ENCODE measurements at regions not wholly inside any gene's neighbourhood (a gene's known extent, or its start where the extent isn't known, plus 50 kb on each side); places are given as distances from the start of the nearest gene placed in this dataset.

GRCh38 chr21:25458484-25458883 is 148.8 kb downstream of the MRPL39 start:
- no TSS peak for BruUV-seq (replicated peaks)
- intact Hi-C loops (cut with micrococcal nuclease), result no loop called here
- Histone ChIP-seq H4K5ac (ENCODE audit: low read depth, low read length) (no peak overlapping the region), H3K56ac (ENCODE audit: extremely low read depth, insufficient read depth, low read length) (no peak overlapping the region), H3K14ac (replicated peaks; ENCODE audit: low read depth, low read length) (no peak overlapping the region), H2AFZ (replicated peaks; ENCODE audit: low read length, poor library complexity) (no peak overlapping the region), H2AK5ac (ENCODE audit: low read depth, low read length) (no peak overlapping the region), H3K4me1 (ENCODE audit: control insufficient read depth, insufficient read depth, low read length) (no peaks in the 10 kb centered on the region), H3K9me1 (ENCODE audit: insufficient read depth, low read length) (no peaks in the 10 kb centered on the region; the same call in 1 of the 2 replicates), H2BK120ac (ENCODE audit: low read depth, low read length) (no peak overlapping the region), H3K23ac (ENCODE audit: low read depth, low read length) (no peak overlapping the region), H2BK5ac (ENCODE audit: low read depth, low read length, poor library complexity, severe bottlenecking) (no peak overlapping the region), H3K4me3 (ENCODE audit: insufficient read depth, low read depth, low read length) (no peak overlapping the region), H3K9me3 (ENCODE audit: control insufficient read depth, insufficient read depth, low read length) (no peaks in the 10 kb centered on the region), H3K79me1 (ENCODE audit: low read depth in 1 of 2, low read length in 2 of 2) (no peaks in the 10 kb centered on the region), H4K91ac (ENCODE audit: insufficient read depth, low read depth, low read length) (no peak overlapping the region), H3K27ac (ENCODE audit: insufficient read depth, low read length) (no peak overlapping the region), H3K4me2 (ENCODE audit: low read depth, low read length) (no peak overlapping the region), H3K36me3 (ENCODE audit: control insufficient read depth, insufficient read depth, low read length) (no peaks in the 10 kb centered on the region), H3K18ac (ENCODE audit: low read depth, low read length) (no peak overlapping the region), H2AK9ac (replicated peaks; ENCODE audit: low read depth, low read length, poor library complexity) (no peak overlapping the region), H3K9ac (ENCODE audit: low read depth, low read length) (no peak overlapping the region), H3K27me3 (ENCODE audit: control insufficient read depth, insufficient read depth, low read length) (no peaks in the 10 kb centered on the region), H4K20me1 (ENCODE audit: insufficient read depth, low read length) (no peaks in the 10 kb centered on the region), H4K8ac (ENCODE audit: low read depth in 2 of 2, low read length in 2 of 2) (no peak overlapping the region), H2BK15ac (ENCODE audit: low read depth, low read length) (no peak overlapping the region), H2BK20ac (ENCODE audit: low read depth, low read length) (no peak overlapping the region), H3K4ac (ENCODE audit: low read depth, low read length) (no peak overlapping the region)
- no peak for DNase-seq
- in situ Hi-C loops (cut with MboI; ENCODE audit: low sequenced_read_pairs), result no loop called here
- ChIA-PET CTCF (no interaction called here), POLR2A (ENCODE audit: unreplicated experiment) (no interaction called here)
- dilution Hi-C loops (cut with HindIII; ENCODE audit: low sequenced_read_pairs, unreplicated experiment), result no loop called here
- no CpG with 5 or more reads among the region's 1 CpG for WGBS, 2 experiments (ENCODE audit: extremely low coverage in 2 of 2, insufficient read length in 1 of 2)
- TF ChIP-seq NFE2L2 (IDR thresholded peaks at IDR 0.05; ENCODE audit: low read depth, low read length), result no peak
- no peak for TF ChIP-seq RFX5 (IDR thresholded peaks at IDR 0.05; ENCODE audit: low read depth, low read length)
- TF ChIP-seq RAD21 (IDR thresholded peaks at IDR 0.05; ENCODE audit: low read length), result no peak
- TF ChIP-seq SMC3 (IDR thresholded peaks at IDR 0.05; ENCODE audit: low read depth, low read length), result no peak
- no peak for TF ChIP-seq ELK1 (IDR thresholded peaks at IDR 0.05; ENCODE audit: borderline replicate concordance, low read depth, low read length)
- no peak for TF ChIP-seq MXI1 (IDR thresholded peaks at IDR 0.05; ENCODE audit: borderline replicate concordance, low read depth, low read length)
- no peak for TF ChIP-seq CTCF (conservative IDR thresholded peaks at IDR 0.05; ENCODE audit: low read depth, low read length)
- no peak for ATAC-seq (ENCODE audit: low read depth)

Measured in IMR-90 (cell line).